ENCODE measurements at regions not wholly inside any gene's neighbourhood (a gene's known extent, or its start where the extent isn't known, plus 50 kb on each side); places are given as distances from the start of the nearest gene placed in this dataset.

GRCh38 chr2:38474715-38475566, 97.9 kb upstream of the ATL2 start:
- ATAC-seq (replicated peaks), result no peak
- H3K4me3 Mint-ChIP-seq, result no peak overlapping the region
- peaks cover 0 to 2% of the 10 kb centered on the region in 2 donors for H3K36me3 Mint-ChIP-seq
- no peak for DNase-seq
- H3K9me3 Mint-ChIP-seq, result peaks cover under 1 to 4% of the 10 kb centered on the region in 2 donors
- peaks cover 27 to 50% of the 10 kb centered on the region in 2 donors for H3K27me3 Mint-ChIP-seq
- H3K27ac Mint-ChIP-seq, result no peak overlapping the region
- H3K4me1 Mint-ChIP-seq, result peaks cover 4 to 5% of the 10 kb centered on the region in 2 donors

- no peak overlapping the region for H3K27ac Mint-ChIP-seq
- peaks cover 27 to 51% of the 10 kb centered on the region in 2 donors for H3K27me3 Mint-ChIP-seq
- H3K36me3 Mint-ChIP-seq, result no peaks in the 10 kb centered on the region
- DNase-seq, result no peak
- H3K9me3 Mint-ChIP-seq, result peaks cover 0 to under 1% of the 10 kb centered on the region in 2 donors
- peaks cover 4 to 5% of the 10 kb centered on the region in 2 donors for H3K4me1 Mint-ChIP-seq
- ATAC-seq (replicated peaks), result no peak
- no peak overlapping the region for H3K4me3 Mint-ChIP-seq
Measured at GRCh38 chr2:38474021-38474456, 97.0 kb upstream of the ATL2 start.

DNA sequence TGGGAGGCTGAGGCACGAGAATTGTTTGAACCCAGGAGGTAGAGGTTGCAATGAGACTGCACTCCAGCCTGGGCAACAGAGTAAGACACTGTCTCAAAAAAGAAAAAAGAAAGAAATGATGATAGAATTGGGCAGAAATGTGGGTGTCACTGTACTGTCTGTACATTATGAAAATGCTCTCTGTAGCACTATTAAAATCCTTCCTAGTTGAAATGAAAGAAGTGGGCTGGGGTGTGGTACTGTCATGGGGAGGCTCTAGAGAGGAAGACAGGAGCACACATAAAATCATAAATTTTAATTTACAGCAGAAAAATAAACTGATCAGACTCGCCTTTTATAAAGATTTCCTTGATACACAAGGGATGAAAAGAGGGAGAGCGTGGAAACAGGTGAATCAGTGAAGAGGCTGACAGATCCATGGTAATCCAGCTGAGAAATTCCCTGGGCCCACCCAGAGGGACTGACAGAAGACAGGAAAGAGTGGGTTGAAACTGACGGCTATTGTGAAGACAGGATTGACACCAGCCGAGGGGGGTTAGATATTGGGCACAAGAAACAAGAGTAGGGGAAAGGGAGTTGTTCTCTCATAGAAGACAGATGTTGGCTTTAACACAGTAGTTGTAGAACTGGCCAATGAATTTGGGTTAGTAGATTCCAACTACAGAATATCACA, 96.4 kb upstream of the ATL2 start:
- Mint-ChIP-seq H3K27ac (no peak overlapping the region), H3K4me1 (peaks cover 4 to 5% of the 10 kb centered on the region in 2 donors)
- ATAC-seq (replicated peaks), result no peak

GRCh38 chr2:38470115-38470514, 93.0 kb upstream of the ATL2 start:
- Mint-ChIP-seq H3K4me1 (peaks cover 3 to 5% of the 10 kb centered on the region in 2 donors), H3K9me3 (no peaks in the 10 kb centered on the region), H3K36me3 (no peaks in the 10 kb centered on the region), H3K4me3 (no peak overlapping the region), H3K27ac (no peak overlapping the region), H3K27me3 (peaks cover 20 to 44% of the 10 kb centered on the region in 2 donors)
- ATAC-seq (replicated peaks) (no peak), DNase-seq (no peak)

More for the DNA sequence above, 96.4 kb upstream of the ATL2 start:
- Mint-ChIP-seq H3K4me3 (no peak overlapping the region), H3K27me3 (peaks cover 27 to 56% of the 10 kb centered on the region in 2 donors), H3K36me3 (no peaks in the 10 kb centered on the region), H3K9me3 (no peaks in the 10 kb centered on the region)
- no peak for DNase-seq

GRCh38 chr2:38467768-38468455, 90.8 kb upstream of the ATL2 start:
- DNase-seq, result no peak
- no peak for ATAC-seq (replicated peaks)
- peaks cover 0 to 1% of the 10 kb centered on the region in 2 donors for H3K4me1 Mint-ChIP-seq
- H3K27ac Mint-ChIP-seq, result no peak overlapping the region
- H3K27me3 Mint-ChIP-seq, result peaks cover 8 to 35% of the 10 kb centered on the region in 2 donors
- H3K9me3 Mint-ChIP-seq, result no peaks in the 10 kb centered on the region
- H3K36me3 Mint-ChIP-seq, result no peaks in the 10 kb centered on the region
- H3K4me3 Mint-ChIP-seq, result no peak overlapping the region

DNA sequence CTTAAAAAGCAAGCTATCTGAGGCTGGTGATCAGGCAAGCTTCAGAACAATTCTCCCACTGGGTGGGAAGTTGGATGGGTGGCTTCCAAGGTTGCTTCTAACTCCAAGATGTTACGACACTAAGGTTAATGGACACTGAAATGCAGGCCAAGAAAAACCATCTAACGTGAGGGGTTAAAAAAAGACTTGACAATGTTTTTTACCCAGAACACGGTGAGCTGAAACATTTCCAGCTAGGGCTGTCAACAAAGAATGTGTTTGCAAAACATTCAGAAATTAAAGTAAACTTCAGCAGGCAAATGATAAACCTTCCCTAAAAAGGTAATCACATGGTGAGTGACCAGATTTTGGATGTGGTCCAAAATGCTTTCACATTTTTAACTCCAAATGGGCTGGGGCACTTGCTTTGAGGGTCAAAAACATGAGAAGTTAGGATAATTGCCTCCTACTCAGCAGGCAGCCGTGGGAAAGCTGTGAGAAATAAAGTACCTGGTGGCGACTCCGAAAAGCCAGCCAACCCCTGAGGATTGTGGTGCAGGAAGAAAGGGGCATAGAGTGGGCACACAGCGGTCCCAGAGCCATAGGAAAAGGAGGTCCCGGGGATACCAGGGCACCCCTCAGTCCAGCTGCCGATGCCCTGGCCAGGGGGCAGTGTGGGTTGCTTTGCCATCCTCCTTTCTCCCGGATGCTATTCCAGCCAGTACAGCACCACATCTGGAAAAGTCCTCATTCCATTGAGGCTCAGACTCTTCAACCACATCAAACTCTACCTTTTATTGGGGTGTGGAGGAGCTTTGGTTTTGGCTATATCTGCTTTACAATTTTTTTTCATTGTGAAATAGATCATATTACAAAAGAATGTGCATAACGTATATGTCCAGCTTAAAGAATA, 90.0 kb upstream of the ATL2 start:
- H3K4me3 Mint-ChIP-seq, result no peak overlapping the region
- H3K4me1 Mint-ChIP-seq, result peaks cover 0 to 1% of the 10 kb centered on the region in 2 donors
- ATAC-seq (replicated peaks) (no peak), DNase-seq (no peak)
- H3K27me3 Mint-ChIP-seq, result peaks cover 4 to 28% of the 10 kb centered on the region in 2 donors
- no peaks in the 10 kb centered on the region for H3K36me3 Mint-ChIP-seq
- no peak overlapping the region for H3K27ac Mint-ChIP-seq
- H3K9me3 Mint-ChIP-seq, result no peaks in the 10 kb centered on the region

DNA sequence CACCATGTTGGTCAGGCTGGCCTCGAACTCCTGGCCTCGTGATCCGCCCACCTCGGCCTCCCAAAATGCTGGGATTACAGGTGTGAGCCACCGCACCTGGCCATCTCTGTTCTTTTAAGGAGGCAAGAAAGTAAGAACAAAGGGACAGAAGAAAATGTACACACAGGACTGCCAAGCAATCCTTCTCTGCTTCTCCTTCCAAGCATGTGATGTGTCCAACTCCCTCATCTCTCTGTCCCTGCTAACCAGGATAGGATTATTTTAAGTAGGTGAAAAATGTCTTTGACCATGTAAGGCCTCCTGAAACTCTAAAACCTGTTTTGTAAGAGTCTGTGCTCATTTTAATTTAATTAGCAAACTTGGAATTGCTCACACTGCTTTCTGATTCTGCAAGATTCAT, 89.3 kb upstream of the ATL2 start:
- Mint-ChIP-seq H3K36me3 (no peaks in the 10 kb centered on the region), H3K27me3 (peaks cover 0 to 21% of the 10 kb centered on the region in 2 donors), H3K9me3 (no peaks in the 10 kb centered on the region), H3K27ac (no peak overlapping the region), H3K4me3 (no peak overlapping the region), H3K4me1 (peaks cover 0 to 1% of the 10 kb centered on the region in 2 donors)
- DNase-seq (no peak), ATAC-seq (replicated peaks) (no peak)

DNA sequence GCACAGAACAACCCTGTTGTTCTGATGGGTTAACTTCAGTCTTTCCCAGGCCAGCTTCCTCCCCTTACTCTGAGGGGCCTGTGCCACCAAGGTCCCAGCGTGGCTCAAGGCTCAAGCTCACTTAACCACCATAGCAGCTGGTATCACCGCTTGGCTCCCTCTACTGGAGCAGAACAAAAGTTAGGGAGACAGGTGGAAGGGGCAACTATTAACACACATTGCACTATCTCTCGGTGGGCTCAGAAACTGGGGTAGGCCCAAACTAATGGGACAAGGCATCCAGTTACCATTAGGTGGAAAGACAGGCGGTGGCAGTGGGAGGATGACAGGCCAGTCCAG, 88.7 kb upstream of the ATL2 start:
- DNase-seq (peak; percentile 3), ATAC-seq (replicated peaks) (peak; percentile 68 to 74)
- H3K4me1 Mint-ChIP-seq, result peaks cover 0 to 1% of the 10 kb centered on the region in 2 donors
- H3K27ac Mint-ChIP-seq, result no peak overlapping the region
- peaks cover 0 to 20% of the 10 kb centered on the region in 2 donors for H3K27me3 Mint-ChIP-seq
- H3K4me3 Mint-ChIP-seq, result no peak overlapping the region
- H3K36me3 Mint-ChIP-seq, result no peaks in the 10 kb centered on the region
- no peaks in the 10 kb centered on the region for H3K9me3 Mint-ChIP-seq

DNA sequence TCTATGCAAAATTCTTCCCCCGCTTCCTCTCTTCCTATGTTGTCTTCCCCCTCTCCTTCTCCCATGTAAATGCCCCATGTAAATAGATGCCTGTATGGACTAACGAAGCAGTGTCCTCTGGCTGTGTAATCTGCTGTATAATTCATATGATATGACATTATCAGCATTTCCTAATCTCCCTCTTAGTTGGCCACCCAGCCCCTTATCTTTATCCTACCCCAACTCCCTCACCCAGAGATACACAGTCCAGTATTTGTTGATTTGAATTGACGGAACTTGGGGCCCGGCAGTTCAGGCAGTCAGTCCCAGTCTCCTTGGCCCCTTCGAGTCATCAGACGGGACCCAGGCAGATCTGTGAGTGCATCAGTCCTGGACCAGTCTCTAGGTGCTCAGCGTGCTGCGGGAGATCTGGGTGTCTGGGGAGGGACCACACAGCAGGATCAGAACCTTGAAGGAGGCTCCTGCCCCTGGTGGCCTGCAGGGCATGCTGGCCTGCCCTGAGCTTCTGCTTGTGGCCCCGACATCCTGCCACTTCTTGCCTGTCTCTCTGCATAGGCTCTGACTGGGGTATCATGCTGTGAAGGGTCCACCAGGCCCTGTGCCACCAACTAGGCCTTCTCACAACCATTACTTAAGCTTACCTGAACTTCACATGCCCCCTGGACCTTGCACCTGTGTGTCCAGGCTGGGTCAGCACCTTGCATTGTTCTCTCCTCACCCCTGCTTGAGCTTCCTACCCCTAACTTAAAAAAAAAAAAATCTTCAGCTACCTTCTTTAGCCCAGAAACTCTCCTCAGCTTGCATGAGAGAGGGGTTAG, 88.1 kb upstream of the ATL2 start:
- no peak overlapping the region for H3K4me3 Mint-ChIP-seq
- H3K9me3 Mint-ChIP-seq, result no peaks in the 10 kb centered on the region
- peaks cover 0 to 20% of the 10 kb centered on the region in 2 donors for H3K27me3 Mint-ChIP-seq
- ATAC-seq (replicated peaks), result no peak
- no peak overlapping the region for H3K27ac Mint-ChIP-seq
- peaks cover 0 to 1% of the 10 kb centered on the region in 2 donors for H3K4me1 Mint-ChIP-seq
- H3K36me3 Mint-ChIP-seq, result no peaks in the 10 kb centered on the region
- no peak for DNase-seq

DNA sequence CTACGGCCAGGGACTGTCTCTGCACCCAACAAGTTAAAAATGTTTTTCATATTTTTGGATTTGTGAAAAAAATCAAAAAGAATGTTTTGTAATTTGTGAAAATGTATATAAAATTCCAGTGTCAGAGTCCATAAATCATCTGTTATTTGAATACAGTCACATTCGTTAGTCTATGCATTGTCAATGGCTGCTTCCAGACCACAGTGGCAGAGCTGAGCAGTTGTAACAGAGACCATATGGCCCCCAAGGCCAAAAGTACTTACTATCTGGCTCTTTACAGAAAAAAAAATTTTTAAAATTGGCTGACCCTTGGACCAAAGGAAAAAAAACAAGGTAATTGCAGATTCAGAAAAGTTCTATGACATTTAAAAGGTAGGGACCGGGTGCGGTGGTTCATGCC, 86.7 kb upstream of the ATL2 start:
- H3K36me3 Mint-ChIP-seq, result no peaks in the 10 kb centered on the region
- H3K4me1 Mint-ChIP-seq, result peaks cover 0 to 1% of the 10 kb centered on the region in 2 donors
- no peak overlapping the region for H3K27ac Mint-ChIP-seq
- ATAC-seq (replicated peaks) (no peak), DNase-seq (no peak)
- H3K9me3 Mint-ChIP-seq, result no peaks in the 10 kb centered on the region
- H3K27me3 Mint-ChIP-seq, result peaks cover 0 to 16% of the 10 kb centered on the region in 2 donors
- no peak overlapping the region for H3K4me3 Mint-ChIP-seq

DNA sequence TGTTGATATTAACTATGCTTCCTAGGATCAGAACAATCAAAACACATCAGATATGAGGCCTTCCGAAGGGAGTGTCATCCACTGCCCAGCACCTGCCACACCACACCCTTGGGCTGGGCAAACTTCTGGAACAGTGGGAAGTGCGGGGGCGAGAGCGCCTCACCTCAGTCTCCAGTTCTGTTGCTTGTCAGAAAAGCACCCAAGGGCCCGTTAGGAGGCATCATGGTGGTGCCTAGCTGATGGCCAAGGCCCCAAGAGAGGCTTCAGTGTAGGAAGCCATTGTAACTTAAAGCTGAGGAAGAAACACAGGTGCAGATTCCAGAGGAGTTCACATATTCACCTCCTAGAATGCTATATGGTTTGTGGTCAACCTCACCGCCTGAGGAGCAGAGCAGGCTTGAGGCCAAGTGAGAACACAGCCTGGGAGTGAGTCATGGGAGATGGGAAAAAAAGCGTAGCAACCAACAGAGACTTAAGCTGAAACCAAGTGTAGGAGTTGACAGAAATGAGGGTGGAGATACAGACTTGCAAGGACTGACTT, 85.1 kb upstream of the ATL2 start:
- Mint-ChIP-seq H3K9me3 (no peaks in the 10 kb centered on the region), H3K36me3 (no peaks in the 10 kb centered on the region), H3K4me1 (peaks cover 0 to 1% of the 10 kb centered on the region in 2 donors), H3K4me3 (no peak overlapping the region), H3K27me3 (peaks cover 14 to 25% of the 10 kb centered on the region in 2 donors), H3K27ac (no peak overlapping the region)
- ATAC-seq (replicated peaks) (peak in 1 of 2 donors; percentile 29), DNase-seq (no peak)

DNA sequence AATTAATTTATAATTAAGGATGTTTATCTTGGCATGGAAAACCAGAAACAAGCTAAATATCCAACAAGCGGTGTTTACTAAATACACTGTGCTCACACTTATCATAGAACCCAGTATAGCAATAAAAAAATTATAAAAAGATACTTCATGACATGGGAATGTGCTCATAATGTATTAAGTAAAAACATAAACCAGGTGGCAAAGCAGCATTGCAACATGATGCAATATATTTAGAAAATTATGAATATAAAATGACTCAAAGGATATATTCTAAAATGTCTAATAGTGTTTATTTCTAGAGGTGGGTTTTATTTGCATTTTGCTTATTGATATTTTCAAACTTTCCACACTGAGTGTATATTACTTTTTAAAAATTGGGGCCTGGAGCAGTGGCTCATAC, 84.4 kb upstream of the ATL2 start:
- H3K9me3 Mint-ChIP-seq, result no peaks in the 10 kb centered on the region
- H3K4me1 Mint-ChIP-seq, result peaks cover 0 to 1% of the 10 kb centered on the region in 2 donors
- H3K36me3 Mint-ChIP-seq, result no peaks in the 10 kb centered on the region

DNA sequence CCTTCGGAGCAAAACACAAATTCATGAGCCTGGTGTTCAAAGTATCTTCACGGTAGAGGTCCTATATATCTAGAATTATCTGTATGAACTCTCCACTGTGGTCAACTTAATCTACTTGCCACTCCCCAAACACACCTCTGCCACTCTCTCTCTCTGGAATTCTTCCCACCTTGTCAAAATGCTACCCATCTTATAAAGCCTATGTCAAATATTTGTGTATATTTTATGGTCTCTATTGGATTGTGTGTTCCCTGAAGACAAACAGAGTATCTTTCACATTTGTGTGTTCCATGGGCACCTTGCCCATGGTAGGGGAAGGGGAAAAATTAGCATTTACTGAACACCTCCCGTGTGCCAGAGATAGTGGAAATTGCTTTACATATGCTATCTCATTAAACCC, 83.2 kb upstream of the ATL2 start:
- no peak overlapping the region for H3K4me3 Mint-ChIP-seq
- no peaks in the 10 kb centered on the region for H3K9me3 Mint-ChIP-seq
- ATAC-seq (replicated peaks) (no peak), DNase-seq (no peak)
- H3K27ac Mint-ChIP-seq, result no peak overlapping the region
- no peaks in the 10 kb centered on the region for H3K36me3 Mint-ChIP-seq
- no peaks in the 10 kb centered on the region for H3K4me1 Mint-ChIP-seq
- H3K27me3 Mint-ChIP-seq, result peaks cover 26 to 38% of the 10 kb centered on the region in 2 donors

More for the DNA sequence above, 84.4 kb upstream of the ATL2 start:
- no peak for ATAC-seq (replicated peaks)
- Mint-ChIP-seq H3K4me3 (no peak overlapping the region), H3K27me3 (peaks cover 18 to 31% of the 10 kb centered on the region in 2 donors), H3K27ac (no peak overlapping the region)
- DNase-seq, result no peak

Data from stimulated activated naive B cell treated with anti-CD40 and anti-IgM and Interleukin-4, amounts not matched to agents 10 μg/mL and 1 μg/mL and 100 μg/mL, for 72 hours (primary cell).